OCI-LY7 (cell line): ENCODE measurements at regions not wholly inside any gene's neighbourhood (a gene's known extent, or its start where the extent isn't known, plus 50 kb on each side); places are given as distances from the start of the nearest gene placed in this dataset.

Experiments
- EZH2phosphoT487 ChIP-seq: fragments of 200-600 bp; sonication (generic); IDR thresholded peaks from 2 replicates; pipeline ENCODE4 v1.6.1; 2018; ENCODE audit warnings: low read depth, borderline replicate concordance, mild to moderate bottlenecking, mixed run types, antibody characterized with exemption, low read length, moderate library complexity, mixed read lengths
- TF ChIP-seq, protein P1 (sequence below): fragments of 200-600 bp; sonication (generic); conservative IDR thresholded peaks from 2 replicates; pipeline ENCODE4 v1.5.1; 2014; ENCODE audit warnings: mild to moderate bottlenecking, antibody characterized with exemption, low read length, moderate library complexity, mixed read lengths

DNA sequence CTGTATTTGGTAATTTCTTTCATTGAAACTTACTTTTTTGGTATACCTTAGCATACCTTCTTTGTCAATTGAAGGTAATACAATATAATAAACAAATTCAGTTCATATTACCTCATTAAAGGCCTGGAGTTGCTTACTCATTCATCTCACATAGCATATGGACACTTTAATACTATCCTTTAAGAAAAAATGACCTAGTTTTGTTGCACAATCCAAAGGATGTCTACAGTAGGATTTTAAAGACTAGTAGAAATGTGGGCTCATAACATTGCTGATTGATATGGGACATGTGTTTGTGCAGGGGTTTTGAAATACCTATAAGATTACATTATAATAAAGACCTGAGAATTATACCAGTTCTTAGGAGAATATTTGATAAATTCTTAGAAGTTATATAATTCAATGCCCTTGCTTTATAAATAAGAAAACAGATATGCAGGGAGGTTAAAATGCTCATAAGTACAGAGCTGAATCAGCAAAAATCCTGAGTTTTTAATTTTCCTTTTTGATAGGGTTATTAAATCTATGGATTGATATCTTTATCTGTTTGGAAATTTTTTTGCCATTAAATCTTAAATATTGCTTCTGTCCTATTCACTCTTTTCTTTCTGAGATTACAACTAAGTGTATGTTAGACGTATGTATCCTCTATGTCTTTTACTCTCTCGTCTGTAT is 352.1 kb downstream of the ATP23 start:
- TF ChIP-seq, protein P1, sequence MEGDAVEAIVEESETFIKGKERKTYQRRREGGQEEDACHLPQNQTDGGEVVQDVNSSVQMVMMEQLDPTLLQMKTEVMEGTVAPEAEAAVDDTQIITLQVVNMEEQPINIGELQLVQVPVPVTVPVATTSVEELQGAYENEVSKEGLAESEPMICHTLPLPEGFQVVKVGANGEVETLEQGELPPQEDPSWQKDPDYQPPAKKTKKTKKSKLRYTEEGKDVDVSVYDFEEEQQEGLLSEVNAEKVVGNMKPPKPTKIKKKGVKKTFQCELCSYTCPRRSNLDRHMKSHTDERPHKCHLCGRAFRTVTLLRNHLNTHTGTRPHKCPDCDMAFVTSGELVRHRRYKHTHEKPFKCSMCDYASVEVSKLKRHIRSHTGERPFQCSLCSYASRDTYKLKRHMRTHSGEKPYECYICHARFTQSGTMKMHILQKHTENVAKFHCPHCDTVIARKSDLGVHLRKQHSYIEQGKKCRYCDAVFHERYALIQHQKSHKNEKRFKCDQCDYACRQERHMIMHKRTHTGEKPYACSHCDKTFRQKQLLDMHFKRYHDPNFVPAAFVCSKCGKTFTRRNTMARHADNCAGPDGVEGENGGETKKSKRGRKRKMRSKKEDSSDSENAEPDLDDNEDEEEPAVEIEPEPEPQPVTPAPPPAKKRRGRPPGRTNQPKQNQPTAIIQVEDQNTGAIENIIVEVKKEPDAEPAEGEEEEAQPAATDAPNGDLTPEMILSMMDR = no peak
- no peak for TF ChIP-seq EZH2phosphoT487
